ENCODE measurements at regions not wholly inside any gene's neighbourhood (a gene's known extent, or its start where the extent isn't known, plus 50 kb on each side); places are given as distances from the start of the nearest gene placed in this dataset.

DNA sequence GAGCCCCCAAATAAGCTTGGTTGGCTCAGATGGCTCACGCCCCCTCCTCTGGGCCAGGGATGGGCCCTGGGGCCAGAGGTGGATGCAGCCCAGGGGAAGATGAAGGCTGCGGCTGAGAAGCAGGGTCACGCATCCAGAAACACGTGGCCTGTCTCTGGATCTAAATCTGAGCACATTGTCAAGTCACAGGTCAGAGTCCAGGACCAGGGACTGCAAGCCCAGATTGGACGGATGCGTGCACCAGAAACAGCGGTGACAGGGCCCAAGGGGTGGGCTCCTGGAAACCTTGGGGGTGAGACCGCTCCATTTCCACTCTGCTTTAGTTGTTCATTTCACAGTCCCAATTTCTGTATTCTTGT is 226.2 kb downstream of the ACKR3 start:
- TF ChIP-seq, protein P1, sequence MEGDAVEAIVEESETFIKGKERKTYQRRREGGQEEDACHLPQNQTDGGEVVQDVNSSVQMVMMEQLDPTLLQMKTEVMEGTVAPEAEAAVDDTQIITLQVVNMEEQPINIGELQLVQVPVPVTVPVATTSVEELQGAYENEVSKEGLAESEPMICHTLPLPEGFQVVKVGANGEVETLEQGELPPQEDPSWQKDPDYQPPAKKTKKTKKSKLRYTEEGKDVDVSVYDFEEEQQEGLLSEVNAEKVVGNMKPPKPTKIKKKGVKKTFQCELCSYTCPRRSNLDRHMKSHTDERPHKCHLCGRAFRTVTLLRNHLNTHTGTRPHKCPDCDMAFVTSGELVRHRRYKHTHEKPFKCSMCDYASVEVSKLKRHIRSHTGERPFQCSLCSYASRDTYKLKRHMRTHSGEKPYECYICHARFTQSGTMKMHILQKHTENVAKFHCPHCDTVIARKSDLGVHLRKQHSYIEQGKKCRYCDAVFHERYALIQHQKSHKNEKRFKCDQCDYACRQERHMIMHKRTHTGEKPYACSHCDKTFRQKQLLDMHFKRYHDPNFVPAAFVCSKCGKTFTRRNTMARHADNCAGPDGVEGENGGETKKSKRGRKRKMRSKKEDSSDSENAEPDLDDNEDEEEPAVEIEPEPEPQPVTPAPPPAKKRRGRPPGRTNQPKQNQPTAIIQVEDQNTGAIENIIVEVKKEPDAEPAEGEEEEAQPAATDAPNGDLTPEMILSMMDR (IDR thresholded peaks at IDR 0.05) = no peak
- TF ChIP-seq POLR2A (IDR thresholded peaks at IDR 0.05) (no peak), EP300 (IDR thresholded peaks at IDR 0.05; ENCODE audit: low read depth) (no peak)
